ENCODE measurements at regions not wholly inside any gene's neighbourhood (a gene's known extent, or its start where the extent isn't known, plus 50 kb on each side); places are given as distances from the start of the nearest gene placed in this dataset.

DNA sequence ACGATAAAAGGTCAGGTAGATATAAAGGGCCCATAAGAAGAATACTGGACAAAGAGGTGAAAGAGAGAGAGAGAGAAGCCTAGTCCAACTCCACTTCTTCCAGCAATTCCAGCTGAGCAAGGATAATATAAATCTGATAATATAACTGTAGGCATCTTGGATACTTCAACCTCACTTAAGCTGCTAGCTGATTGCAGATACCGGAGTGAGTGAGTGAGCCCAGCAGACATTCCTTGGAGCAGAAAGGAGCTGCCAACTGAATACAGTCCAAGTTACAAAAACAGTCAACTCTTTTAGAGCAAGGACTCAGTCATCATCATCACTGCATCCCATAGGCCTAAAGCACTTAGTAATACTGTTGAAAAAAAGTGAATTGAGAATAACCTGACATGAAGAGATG, 387.6 kb downstream of the SLITRK6 start:
- no peak for DNase-seq (ENCODE audit: low read depth)
- TF ChIP-seq, protein P1, sequence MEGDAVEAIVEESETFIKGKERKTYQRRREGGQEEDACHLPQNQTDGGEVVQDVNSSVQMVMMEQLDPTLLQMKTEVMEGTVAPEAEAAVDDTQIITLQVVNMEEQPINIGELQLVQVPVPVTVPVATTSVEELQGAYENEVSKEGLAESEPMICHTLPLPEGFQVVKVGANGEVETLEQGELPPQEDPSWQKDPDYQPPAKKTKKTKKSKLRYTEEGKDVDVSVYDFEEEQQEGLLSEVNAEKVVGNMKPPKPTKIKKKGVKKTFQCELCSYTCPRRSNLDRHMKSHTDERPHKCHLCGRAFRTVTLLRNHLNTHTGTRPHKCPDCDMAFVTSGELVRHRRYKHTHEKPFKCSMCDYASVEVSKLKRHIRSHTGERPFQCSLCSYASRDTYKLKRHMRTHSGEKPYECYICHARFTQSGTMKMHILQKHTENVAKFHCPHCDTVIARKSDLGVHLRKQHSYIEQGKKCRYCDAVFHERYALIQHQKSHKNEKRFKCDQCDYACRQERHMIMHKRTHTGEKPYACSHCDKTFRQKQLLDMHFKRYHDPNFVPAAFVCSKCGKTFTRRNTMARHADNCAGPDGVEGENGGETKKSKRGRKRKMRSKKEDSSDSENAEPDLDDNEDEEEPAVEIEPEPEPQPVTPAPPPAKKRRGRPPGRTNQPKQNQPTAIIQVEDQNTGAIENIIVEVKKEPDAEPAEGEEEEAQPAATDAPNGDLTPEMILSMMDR (IDR thresholded peaks at IDR 0.05; ENCODE audit: insufficient read depth, low read depth, low read length, missing control alignments): no peak
- H3K4me3 ChIP-seq (ENCODE audit: low read depth, low read length): no peak overlapping the region

DNA sequence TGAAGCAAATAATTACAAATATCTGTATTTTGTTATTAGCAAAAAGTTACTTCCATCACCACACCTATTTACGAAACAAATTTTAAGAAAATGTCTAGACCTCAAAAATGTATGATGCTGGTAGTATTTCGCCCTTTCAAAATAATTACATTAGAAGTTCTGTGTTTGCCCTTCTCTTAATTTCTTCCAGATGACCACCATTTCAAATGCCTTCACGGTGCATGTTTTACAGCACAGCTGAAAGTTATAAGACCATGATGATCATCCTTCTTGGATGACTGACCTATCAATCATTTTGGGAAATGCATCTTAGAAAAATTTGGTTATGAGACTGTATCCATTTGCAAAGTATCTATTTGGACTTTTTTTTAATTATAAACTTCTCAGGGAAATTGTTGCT, 390.8 kb downstream of the SLITRK6 start:
- TF ChIP-seq, protein P1 (IDR thresholded peaks at IDR 0.05; ENCODE audit: insufficient read depth, low read depth, low read length, missing control alignments): no peak
- no peak for DNase-seq (ENCODE audit: low read depth)
- no peak overlapping the region for H3K4me3 ChIP-seq (ENCODE audit: low read depth, low read length)

DNA sequence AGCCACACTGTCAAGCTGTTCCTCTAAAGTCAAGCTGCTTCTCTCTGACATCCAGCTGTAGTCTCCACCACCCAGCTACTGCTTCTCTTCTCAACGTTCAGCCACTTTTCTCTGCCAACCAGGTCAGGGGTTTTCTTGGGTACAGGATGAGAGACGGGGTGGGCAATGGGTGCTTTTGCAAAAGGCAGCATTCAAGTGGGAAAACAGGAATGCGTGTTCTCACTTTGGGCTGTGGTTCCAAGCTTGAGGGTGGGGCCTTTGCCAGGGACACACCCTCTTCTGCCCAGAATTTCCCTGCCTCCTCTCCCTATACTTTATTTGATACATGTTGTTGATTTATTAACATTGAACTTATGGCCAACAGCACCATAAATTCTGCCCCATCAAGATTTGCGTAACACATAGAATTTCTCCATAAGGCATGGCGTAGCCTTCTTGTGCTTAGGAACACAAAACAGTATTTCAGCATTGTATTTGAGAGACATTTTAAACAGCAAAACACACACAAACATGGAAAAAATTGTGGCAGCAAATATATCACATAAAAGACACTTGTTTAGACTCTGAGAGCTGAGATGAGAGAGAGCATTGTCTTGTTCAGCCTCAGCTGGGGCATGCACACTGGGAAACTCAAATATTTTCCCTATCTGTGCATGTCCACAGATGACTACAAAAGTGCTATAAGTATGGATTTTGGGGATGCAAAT, 392.8 kb downstream of the SLITRK6 start:
- no peak for DNase-seq (ENCODE audit: low read depth)
- H3K4me3 ChIP-seq (ENCODE audit: low read depth, low read length): no peak overlapping the region
- TF ChIP-seq, protein P1 (IDR thresholded peaks at IDR 0.05; ENCODE audit: insufficient read depth, low read depth, low read length, missing control alignments): no peak

DNA sequence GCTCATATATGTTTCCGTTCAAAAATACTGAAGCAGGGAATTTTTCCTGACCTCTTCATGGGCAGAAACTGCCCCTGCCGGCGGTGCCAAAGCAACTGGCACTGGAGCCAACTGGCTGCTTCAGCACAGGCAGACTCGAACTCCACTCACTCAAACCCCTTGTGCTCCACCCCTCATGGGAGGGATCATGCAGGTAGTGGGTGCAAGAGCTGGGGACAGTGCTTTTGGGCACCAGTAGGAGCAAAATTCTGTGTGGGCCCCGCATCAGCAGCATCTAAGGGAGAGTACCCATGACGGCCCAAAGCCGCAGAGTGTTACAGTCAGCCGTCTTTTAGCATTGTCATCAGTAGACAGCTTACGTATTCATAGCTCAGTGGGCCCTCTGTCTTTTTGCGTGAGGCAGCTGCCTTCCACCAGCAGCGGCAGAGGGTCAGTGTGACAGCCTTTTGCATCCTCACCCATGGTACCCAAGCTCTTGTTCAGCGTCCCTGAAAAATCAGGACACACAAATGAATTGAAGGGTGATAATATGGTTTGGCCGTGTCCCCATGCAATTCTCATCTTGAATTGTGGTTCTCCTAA, 393.8 kb downstream of the SLITRK6 start:
- no peak overlapping the region for H3K4me3 ChIP-seq (ENCODE audit: low read depth, low read length)
- TF ChIP-seq, protein P1 (IDR thresholded peaks at IDR 0.05; ENCODE audit: insufficient read depth, low read depth, low read length, missing control alignments): no peak
- DNase-seq (ENCODE audit: low read depth): no peak

DNA sequence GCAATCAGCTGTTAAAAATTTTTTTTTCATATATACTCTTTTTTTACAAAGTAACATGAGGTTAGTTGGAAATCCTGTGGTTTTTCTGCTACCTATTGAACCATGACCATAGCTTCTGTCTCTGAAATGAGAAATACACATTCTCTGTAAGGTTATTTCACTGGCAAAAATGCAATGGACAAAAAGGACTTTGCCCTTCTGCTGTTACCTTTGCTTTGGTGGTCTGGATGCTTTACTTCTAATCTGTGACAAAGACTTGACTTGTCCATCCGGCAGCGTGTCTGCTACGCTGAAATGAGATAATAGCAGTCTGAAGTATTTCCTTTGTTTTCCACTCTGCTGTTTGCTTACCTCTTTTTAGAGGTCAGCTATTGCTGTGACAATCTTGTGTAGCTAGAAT, 412.8 kb downstream of the SLITRK6 start:
- H3K4me3 ChIP-seq (ENCODE audit: low read depth, low read length): no peak overlapping the region
- DNase-seq (ENCODE audit: low read depth): no peak
- TF ChIP-seq, protein P1 (IDR thresholded peaks at IDR 0.05; ENCODE audit: insufficient read depth, low read depth, low read length, missing control alignments): no peak

DNA sequence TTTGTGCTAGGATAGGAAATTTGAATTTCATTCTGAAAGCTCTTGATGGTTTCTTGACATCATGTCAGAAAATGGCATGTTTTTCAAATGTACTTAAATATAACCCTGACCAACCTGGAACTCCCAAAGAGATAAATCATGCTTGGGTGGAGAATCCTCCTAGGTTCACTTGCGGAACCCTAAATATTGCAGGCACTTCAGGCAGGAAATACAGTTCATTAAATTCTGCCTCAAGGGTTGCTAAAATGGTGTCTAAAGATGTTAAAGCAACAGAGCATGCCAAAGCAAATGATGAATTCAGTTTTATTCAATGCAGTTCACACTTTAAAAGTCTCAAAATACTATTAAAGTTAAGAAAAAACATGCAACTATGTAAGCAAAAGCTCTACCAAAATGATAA, 415.9 kb downstream of the SLITRK6 start:
- no peak overlapping the region for H3K4me3 ChIP-seq (ENCODE audit: low read depth, low read length)
- DNase-seq (ENCODE audit: low read depth): no peak
- TF ChIP-seq, protein P1 (IDR thresholded peaks at IDR 0.05; ENCODE audit: insufficient read depth, low read depth, low read length, missing control alignments): no peak

DNA sequence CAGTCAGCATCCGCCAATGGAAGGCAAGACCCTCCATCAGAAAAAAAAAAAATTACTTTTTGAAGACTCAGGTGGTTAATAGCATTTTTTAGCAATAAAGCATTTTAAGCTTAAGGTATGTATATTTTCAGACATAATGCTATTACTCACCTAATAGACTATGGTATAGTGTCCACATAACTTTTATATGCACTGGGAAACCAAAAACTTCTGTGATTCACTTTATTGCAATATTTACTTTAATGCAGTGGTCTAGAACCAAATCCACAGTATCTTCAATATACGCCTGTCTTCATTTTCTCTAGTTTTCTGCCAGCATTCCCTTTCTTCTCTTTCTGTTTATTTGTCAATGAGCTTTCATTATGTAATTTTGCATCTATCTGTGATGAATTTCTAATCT, 418.1 kb downstream of the SLITRK6 start:
- H3K4me3 ChIP-seq (ENCODE audit: low read depth, low read length): no peak overlapping the region
- TF ChIP-seq, protein P1 (IDR thresholded peaks at IDR 0.05; ENCODE audit: insufficient read depth, low read depth, low read length, missing control alignments): no peak

More for the DNA sequence above, 418.1 kb downstream of the SLITRK6 start:
- DNase-seq (ENCODE audit: low read depth): no peak

Measured in GM12865 (cell line).